GM19324 (cell line): ENCODE measurements at regions not wholly inside any gene's neighbourhood (a gene's known extent, or its start where the extent isn't known, plus 50 kb on each side); places are given as distances from the start of the nearest gene placed in this dataset.

Experiments
- ATAC-seq: cut with Tn5 transposase; IDR thresholded peaks from one replicate; pipeline ENCODE4 v1.9.1; 2021; ENCODE audit warnings: mild to moderate bottlenecking, moderate library complexity; ENCODE audit not compliant: unreplicated experiment, low FRiP score

- peak; percentile 86 for ATAC-seq
Observed at GRCh38 chr2:18117592-18117991, 239.1 kb downstream of the KCNS3 start.

- no peak for ATAC-seq
Observed at GRCh38 chr2:18110222-18110621, 231.8 kb downstream of the KCNS3 start.

GRCh38 chr2:18106841-18107240 lies 228.4 kb downstream of the KCNS3 start:
- no peak for ATAC-seq

- ATAC-seq, result no peak
Observed at GRCh38 chr2:18105929-18106328, 227.5 kb downstream of the KCNS3 start.

- no peak for ATAC-seq
Observed at GRCh38 chr2:18104595-18105224, 226.2 kb downstream of the KCNS3 start.

GRCh38 chr2:18096836-18097405 lies 218.5 kb downstream of the KCNS3 start:
- no peak for ATAC-seq

- ATAC-seq, result no peak
Observed at GRCh38 chr2:18094277-18094676, 215.8 kb downstream of the KCNS3 start.

GRCh38 chr2:18093196-18093595 lies 214.7 kb downstream of the KCNS3 start:
- no peak for ATAC-seq

- ATAC-seq, result no peak
Observed at GRCh38 chr2:18092760-18093159, 214.3 kb downstream of the KCNS3 start.

- ATAC-seq, result no peak
Observed at GRCh38 chr2:18085593-18085992, 207.1 kb downstream of the KCNS3 start.

GRCh38 chr2:18084376-18084775 lies 205.9 kb downstream of the KCNS3 start:
- no peak for ATAC-seq

GRCh38 chr2:18083806-18084205 lies 205.3 kb downstream of the KCNS3 start:
- ATAC-seq, result no peak

GRCh38 chr2:18078216-18078615 lies 199.7 kb downstream of the KCNS3 start:
- ATAC-seq, result no peak

- ATAC-seq, result no peak
Observed at GRCh38 chr2:18077704-18078103, 199.2 kb downstream of the KCNS3 start.

- no peak for ATAC-seq
Observed at GRCh38 chr2:18077231-18077630, 198.8 kb downstream of the KCNS3 start.

- no peak for ATAC-seq
Observed at GRCh38 chr2:18074476-18074875, 196.0 kb downstream of the KCNS3 start.

- no peak for ATAC-seq
Observed at GRCh38 chr2:18073601-18074000, 195.1 kb downstream of the KCNS3 start.

- ATAC-seq, result no peak
Observed at GRCh38 chr2:18067588-18068384, 189.3 kb downstream of the KCNS3 start.

- no peak for ATAC-seq
Observed at GRCh38 chr2:18066894-18067293, 188.4 kb downstream of the KCNS3 start.

- ATAC-seq, result no peak
Observed at GRCh38 chr2:18066066-18066465, 187.6 kb downstream of the KCNS3 start.

GRCh38 chr2:18065249-18065648 lies 186.8 kb downstream of the KCNS3 start:
- no peak for ATAC-seq
